ENCODE measurements at regions not wholly inside any gene's neighbourhood (a gene's known extent, or its start where the extent isn't known, plus 50 kb on each side); places are given as distances from the start of the nearest gene placed in this dataset.
"Not testable (repeated sequence)": the region's sequence is repeated elsewhere in the genome, so short reads cannot be mapped to it uniquely, and the experiment has no call there.

DNA sequence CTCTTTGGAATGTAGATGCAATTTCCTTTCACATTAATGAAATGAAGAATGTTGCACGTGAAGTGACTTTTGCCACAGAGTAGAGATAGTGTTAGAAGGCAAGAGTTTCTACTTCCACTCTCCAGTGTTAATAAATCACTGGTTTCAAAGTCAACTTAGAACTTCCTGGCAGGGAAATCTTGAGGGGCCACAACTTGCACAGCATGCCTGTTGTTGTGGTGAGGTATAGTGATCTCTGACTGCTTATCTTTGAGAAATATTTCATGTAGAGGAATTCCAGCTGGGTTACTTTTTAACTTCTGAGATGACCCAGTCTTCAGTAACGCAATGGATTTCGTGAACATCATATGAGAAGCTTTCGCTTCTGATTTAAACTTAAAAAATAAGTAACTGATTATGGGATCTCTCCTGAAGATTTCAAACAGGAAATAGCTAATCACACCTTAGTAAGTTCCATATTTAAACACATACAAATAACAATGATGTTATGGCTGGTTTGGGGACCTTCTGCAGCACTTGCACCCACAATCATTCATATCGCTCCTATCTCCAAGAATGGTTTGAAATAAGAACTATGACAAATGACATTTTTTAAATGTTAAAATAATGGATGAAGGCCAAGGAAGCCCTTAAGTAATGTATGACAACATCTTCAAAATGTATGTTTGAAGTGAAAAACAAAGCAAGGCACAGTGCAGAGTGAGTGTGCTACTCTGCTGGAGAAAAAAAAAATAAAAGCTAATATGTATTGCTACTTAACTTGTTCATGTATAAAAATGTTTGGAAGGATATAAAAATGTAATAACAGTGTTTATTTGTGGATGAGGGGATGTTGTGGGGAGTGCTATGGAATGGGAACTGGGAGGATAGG lies 726.5 kb upstream of the NECTIN3 start:
- no peaks in the 10 kb centered on the region for H3K4me1 Mint-ChIP-seq
- no peaks in the 10 kb centered on the region for H3K27me3 Mint-ChIP-seq
- DNase-seq (no peak), ATAC-seq (no peak)
- no peak overlapping the region for H3K4me3 Mint-ChIP-seq
- ChIA-PET CTCF (no interaction called here), POLR2A (no interaction called here)
- H3K9me3 Mint-ChIP-seq (ENCODE audit: low read depth) = no peaks in the 10 kb centered on the region
- no peak overlapping the region for H3K27ac Mint-ChIP-seq
- no peaks in the 10 kb centered on the region for H3K36me3 Mint-ChIP-seq (ENCODE audit: low read depth)
- intact Hi-C loops (cut with DNase I, micrococcal nuclease) = no loop called here

DNA sequence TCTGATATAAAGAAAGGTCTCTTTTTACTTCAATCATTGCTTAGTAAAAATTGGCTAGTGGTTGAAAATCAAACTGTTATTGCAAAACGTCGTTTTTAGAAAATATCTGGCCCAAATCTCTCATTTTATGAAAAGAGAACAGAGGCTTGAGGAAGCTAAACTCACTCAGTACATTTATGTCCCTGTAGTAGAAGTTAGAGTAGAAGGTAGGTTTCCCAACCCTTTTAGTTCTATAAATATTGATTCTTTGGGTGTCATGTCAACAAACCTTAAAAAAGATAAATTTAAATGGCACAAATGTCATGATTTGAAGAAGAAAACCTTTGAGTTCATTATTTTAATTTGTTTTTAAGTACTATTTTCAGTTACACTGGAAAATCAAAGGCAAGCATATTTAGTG lies 722.3 kb upstream of the NECTIN3 start:
- Mint-ChIP-seq H3K27me3 (no peaks in the 10 kb centered on the region), H3K4me3 (no peak overlapping the region), H3K4me1 (no peaks in the 10 kb centered on the region), H3K9me3 (ENCODE audit: low read depth) (no peaks in the 10 kb centered on the region), H3K27ac (no peak overlapping the region), H3K36me3 (ENCODE audit: low read depth) (no peaks in the 10 kb centered on the region)
- ChIA-PET CTCF (interaction anchor here (0.6 to 1.4 kb wide), 2 partner anchors 35 to 121 kb away, joined by 4 to 5 read pairs; no protein-coding TSS in a partner anchor), POLR2A (no interaction called here)
- intact Hi-C loops (cut with DNase I, micrococcal nuclease) = no loop called here
- no peak for DNase-seq
- ATAC-seq = no peak

GRCh38 chr3:110352841-110353604 lies 718.6 kb upstream of the NECTIN3 start:
- Mint-ChIP-seq H3K4me3 (no peak overlapping the region), H3K4me1 (no peaks in the 10 kb centered on the region), H3K36me3 (ENCODE audit: low read depth) (no peaks in the 10 kb centered on the region), H3K9me3 (ENCODE audit: low read depth) (no peaks in the 10 kb centered on the region), H3K27ac (no peak overlapping the region), H3K27me3 (peaks cover 2% of the 10 kb centered on the region)
- CTCF ChIA-PET = no interaction called here
- intact Hi-C loops (cut with DNase I, micrococcal nuclease) = no loop called here
- POLR2A ChIA-PET = interaction anchor here (0.6 kb wide), 1 partner anchor 886 kb away, joined by 3 read pairs; no protein-coding TSS in a partner anchor
- ATAC-seq (no peak), DNase-seq (no peak)

DNA sequence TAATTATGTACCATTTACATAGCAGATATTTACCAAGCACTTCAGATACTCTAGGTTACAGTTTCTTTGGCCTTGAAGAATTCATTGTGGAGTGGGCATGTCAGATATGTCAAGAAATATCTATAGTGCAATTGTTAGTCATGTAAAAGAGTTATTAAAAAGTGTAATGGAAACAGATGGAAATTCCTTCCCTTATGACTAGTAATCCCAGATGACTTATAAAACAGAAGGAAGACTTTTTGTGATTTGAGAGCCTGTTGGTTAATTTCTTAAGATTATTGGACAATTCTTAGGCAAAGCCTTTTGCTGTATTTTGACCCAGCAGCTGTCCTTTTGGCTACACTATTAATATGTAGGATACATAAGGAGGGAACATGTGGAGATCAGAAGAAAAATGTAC lies 708.9 kb upstream of the NECTIN3 start:
- no peaks in the 10 kb centered on the region for H3K36me3 Mint-ChIP-seq (ENCODE audit: low read depth)
- intact Hi-C loops (cut with DNase I, micrococcal nuclease) = no loop called here
- H3K4me3 Mint-ChIP-seq = no peak overlapping the region
- ChIA-PET CTCF (no interaction called here), POLR2A (no interaction called here)
- H3K4me1 Mint-ChIP-seq = no peaks in the 10 kb centered on the region
- no peaks in the 10 kb centered on the region for H3K27me3 Mint-ChIP-seq
- ATAC-seq (no peak), DNase-seq (no peak)
- no peaks in the 10 kb centered on the region for H3K9me3 Mint-ChIP-seq (ENCODE audit: low read depth)
- no peak overlapping the region for H3K27ac Mint-ChIP-seq

- H3K4me1 Mint-ChIP-seq; POLR2A ChIA-PET; H3K36me3 Mint-ChIP-seq (ENCODE audit: low read depth); ATAC-seq; intact Hi-C loops (cut with DNase I, micrococcal nuclease); H3K9me3 Mint-ChIP-seq (ENCODE audit: low read depth); DNase-seq; H3K27ac Mint-ChIP-seq; H3K4me3 Mint-ChIP-seq; CTCF ChIA-PET; H3K27me3 Mint-ChIP-seq: not testable (repeated sequence)
Measured at GRCh38 chr3:110367289-110367688, 704.3 kb upstream of the NECTIN3 start.

- Mint-ChIP-seq H3K36me3 (ENCODE audit: low read depth) (no peaks in the 10 kb centered on the region), H3K4me3 (no peak overlapping the region), H3K27ac (no peak overlapping the region), H3K4me1 (no peaks in the 10 kb centered on the region), H3K27me3 (no peaks in the 10 kb centered on the region), H3K9me3 (ENCODE audit: low read depth) (no peaks in the 10 kb centered on the region)
- intact Hi-C loops (cut with DNase I, micrococcal nuclease) = no loop called here
- DNase-seq (no peak), ATAC-seq (no peak)
- POLR2A ChIA-PET = no interaction called here
- CTCF ChIA-PET = interaction anchor here (0.6 kb wide), 1 partner anchor 12 kb away, joined by 3 read pairs; no protein-coding TSS in a partner anchor
Measured at GRCh38 chr3:110375751-110376518, 695.7 kb upstream of the NECTIN3 start.

GRCh38 chr3:110378481-110378880 lies 693.1 kb upstream of the NECTIN3 start:
- ChIA-PET POLR2A (no interaction called here), CTCF (interaction anchor here (1.1 kb wide), 1 partner anchor 64 kb away, joined by 3 read pairs; no protein-coding TSS in a partner anchor)
- no peaks in the 10 kb centered on the region for H3K27me3 Mint-ChIP-seq
- intact Hi-C loops (cut with DNase I, micrococcal nuclease) = no loop called here
- no peaks in the 10 kb centered on the region for H3K9me3 Mint-ChIP-seq (ENCODE audit: low read depth)
- DNase-seq = no peak
- no peaks in the 10 kb centered on the region for H3K4me1 Mint-ChIP-seq
- no peak for ATAC-seq
- H3K4me3 Mint-ChIP-seq = no peak overlapping the region
- H3K27ac Mint-ChIP-seq = no peak overlapping the region
- no peaks in the 10 kb centered on the region for H3K36me3 Mint-ChIP-seq (ENCODE audit: low read depth)

GRCh38 chr3:110381992-110382391 lies 689.6 kb upstream of the NECTIN3 start:
- H3K27ac Mint-ChIP-seq = no peak overlapping the region
- POLR2A ChIA-PET = no interaction called here
- CTCF ChIA-PET = no interaction called here
- DNase-seq (no peak), ATAC-seq (no peak)
- no peak overlapping the region for H3K4me3 Mint-ChIP-seq
- no peaks in the 10 kb centered on the region for H3K27me3 Mint-ChIP-seq
- H3K4me1 Mint-ChIP-seq = no peaks in the 10 kb centered on the region
- H3K36me3 Mint-ChIP-seq (ENCODE audit: low read depth) = no peaks in the 10 kb centered on the region
- intact Hi-C loops (cut with DNase I, micrococcal nuclease) = no loop called here
- H3K9me3 Mint-ChIP-seq (ENCODE audit: low read depth) = no peaks in the 10 kb centered on the region

- Mint-ChIP-seq H3K27me3 (no peaks in the 10 kb centered on the region), H3K27ac (no peak overlapping the region), H3K4me1 (no peaks in the 10 kb centered on the region), H3K36me3 (ENCODE audit: low read depth) (no peaks in the 10 kb centered on the region), H3K9me3 (ENCODE audit: low read depth) (no peaks in the 10 kb centered on the region), H3K4me3 (no peak overlapping the region)
- no peak for DNase-seq
- CTCF ChIA-PET = no interaction called here
- intact Hi-C loops (cut with DNase I, micrococcal nuclease) = no loop called here
- POLR2A ChIA-PET = no interaction called here
- ATAC-seq = no peak
Measured at GRCh38 chr3:110383356-110383755, 688.3 kb upstream of the NECTIN3 start.

- H3K27me3 Mint-ChIP-seq = no peaks in the 10 kb centered on the region
- H3K4me1 Mint-ChIP-seq = no peaks in the 10 kb centered on the region
- no peaks in the 10 kb centered on the region for H3K36me3 Mint-ChIP-seq (ENCODE audit: low read depth)
- no peak overlapping the region for H3K4me3 Mint-ChIP-seq
- ATAC-seq (no peak), DNase-seq (no peak)
- POLR2A ChIA-PET = no interaction called here
- CTCF ChIA-PET = no interaction called here
- no peak overlapping the region for H3K27ac Mint-ChIP-seq
- intact Hi-C loops (cut with DNase I, micrococcal nuclease) = no loop called here
- H3K9me3 Mint-ChIP-seq (ENCODE audit: low read depth) = no peaks in the 10 kb centered on the region
Measured at GRCh38 chr3:110384601-110385000, 687.0 kb upstream of the NECTIN3 start.

GRCh38 chr3:110389005-110389404 lies 682.6 kb upstream of the NECTIN3 start:
- CTCF ChIA-PET = interaction anchor here (1.5 kb wide), 1 partner anchor 14 kb away, joined by 3 read pairs; no protein-coding TSS in a partner anchor
- Mint-ChIP-seq H3K4me3 (no peak overlapping the region), H3K36me3 (ENCODE audit: low read depth) (no peaks in the 10 kb centered on the region), H3K27me3 (no peaks in the 10 kb centered on the region), H3K9me3 (ENCODE audit: low read depth) (no peaks in the 10 kb centered on the region), H3K4me1 (no peaks in the 10 kb centered on the region), H3K27ac (no peak overlapping the region)
- POLR2A ChIA-PET = no interaction called here
- intact Hi-C loops (cut with DNase I, micrococcal nuclease) = no loop called here
- ATAC-seq (no peak), DNase-seq (no peak)
